Heart right ventricle (tissue), 16 donors: ENCODE measurements at regions not wholly inside any gene's neighbourhood (a gene's known extent, or its start where the extent isn't known, plus 50 kb on each side); places are given as distances from the start of the nearest gene placed in this dataset.
A peak's percentile ranks its signal among the peaks of the same experiment; 100 is the strongest.

ENCODE experiments used
- ATAC-seq, 8 donors: fragments of 200-7000 bp; cut with Tn5 transposase; one replicate each; pipeline ENCODE4 v1.9.1; 2020; ENCODE audit warnings: mild to moderate bottlenecking in 8 of 8, moderate library complexity in 8 of 8, moderate number of reproducible peaks in 1 of 8
- DNase-seq, 2 donors: peaks; one replicate each; pipeline ENCODE4 v3.0.0-alpha.2; 2020
- H3K27ac ChIP-seq, 10 donors: fragments of 200-600 bp; sonication (generic) in 2 of 10; one replicate each; pipeline versions ENCODE4 v1.5.0 to v1.8.0; 2020 to 2022; ENCODE audit warnings: mild to moderate bottlenecking in 3 of 10
- H3K27me3 ChIP-seq, 7 donors: fragments of 200-600 bp; one replicate each; pipeline ENCODE4 v1.8.0; 2021 to 2022; ENCODE audit warnings: mild to moderate bottlenecking in 2 of 7
- H3K36me3 ChIP-seq, 9 donors: fragments of 200-600 bp; sonication (generic) in 1 of 9; one replicate each; pipeline versions ENCODE4 v1.5.0 to v1.8.0; 2020 to 2022; ENCODE audit warnings: mild to moderate bottlenecking in 2 of 9
- H3K4me1 ChIP-seq, 9 donors: fragments of 200-600 bp; sonication (generic) in 1 of 9; one replicate each; pipeline versions ENCODE4 v1.5.0 to v1.8.0; 2020 to 2022; ENCODE audit warnings: mild to moderate bottlenecking in 4 of 9
- H3K4me3 ChIP-seq, 10 donors: fragments of 200-600 bp; sonication (generic) in 2 of 10; one replicate each; pipeline versions ENCODE4 v1.5.0 to v1.8.0; 2020 to 2022; ENCODE audit warnings: mild to moderate bottlenecking in 7 of 10, moderate library complexity in 2 of 10
- H3K9me3 ChIP-seq, 11 donors: fragments of 200-600 bp in 10 of 11; sonication (generic) in 2 of 11; one replicate each; pipeline versions ENCODE4 v1.5.0 to v1.8.0; 2013 to 2022; ENCODE audit warnings: mild to moderate bottlenecking in 2 of 11, control low read depth in 1 of 11, moderate library complexity in 1 of 11
- WGBS, 2 donors: extraction: QIAGEN DNeasy Blood & Tissue Kit; methylation state at CpG; one replicate each; pipeline ENCODE4 v1.1.7; 2013; ENCODE audit warnings: inconsistent platforms in 1 of 2; 5-methylcytosine and 5-hydroxymethylcytosine counted together
- intact Hi-C, 10 donors: fragments of 100-400 bp; cut with DNase I; formaldehyde crosslinking; loops; one replicate each; pipeline versions ENCODE4 v1.11.1 to v1.14.2; 2022
- TF ChIP-seq, protein P1 (sequence below), 9 donors: fragments of 200-600 bp; sonication (generic) in 2 of 9; IDR thresholded peaks; one replicate each; pipeline versions ENCODE4 v1.5.0 to v1.8.0; 2021 to 2022; ENCODE audit warnings: antibody characterized with exemption in 9 of 9, mild to moderate bottlenecking in 5 of 9, moderate library complexity in 1 of 9
- donor health status: Arrhythmogenic right ventricular cardiomyopathy.
- donor health status: ischemic (EF 13 %, LVEDD 7.1; RV severe dilation, severe dysfunction).
- donor health status: healthy with polysubstance abuse.
- donor health status: DM: no; HTN: yes; CAD: no.
- donor health status: DM: no; HTN: no; CAD: no.
- donor health status: ischemic (EF 25% LVEDD 6.9; RV normal size, moderate dysfunction).
- donor health status: ischemic (EF 25% LVEDD 5.7; RV mildly dilated, moderate dysfunction).
- donor health status: healthy.
- donor health status: DM: yes; HTN: yes; CAD: no.
- donor health status: Ischemic cardiomyopathy.
- donor health status: ischemic (EF 35%, LVEDD 5.7; RV mildly dilated, moderate dysfunction).
- donor health status: nonischemic (EF 11% LVEDD 7.7; RV severe dilation, severe dysfunction).
- donor health status: DM: yes; HTN: yes; CAD: no.
- donor health status: PGD.
- donor health status: ischemic (EF 29% LVEDD 5.4; RV normal size, mild dysfunction).
- donor health status: nonischemic (EF 23%, LVEDD 6.1; RV moderate dilation, normal function).

DNA sequence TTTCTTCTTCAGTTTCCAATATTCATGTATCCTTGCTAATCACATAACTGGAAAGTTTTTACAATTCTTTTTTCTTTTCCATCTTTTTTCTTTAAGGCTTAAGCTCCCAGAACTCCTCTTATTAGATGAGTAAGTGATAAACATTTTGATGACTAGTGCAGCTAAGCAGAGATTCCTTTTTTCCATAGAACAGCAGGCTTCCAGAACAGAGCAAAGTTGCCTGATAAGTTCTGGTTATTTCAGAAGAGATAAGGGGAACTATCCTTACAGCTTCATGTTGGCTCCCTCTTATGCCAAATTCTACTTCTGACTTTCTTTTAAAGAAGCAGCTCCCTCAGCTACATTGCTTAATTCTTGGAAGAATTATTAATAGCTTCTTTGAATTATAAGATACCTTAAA, 194.7 kb upstream of the FAR2 start:
- DNase-seq (no peak), ATAC-seq (no peak)
- Histone ChIP-seq H3K9me3 (no peaks in the 10 kb centered on the region), H3K36me3 (no peaks in the 10 kb centered on the region), H3K4me1 (peaks cover 0 to 33% (median 12%) of the 10 kb centered on the region in 9 donors), H3K27ac (no peak overlapping the region), H3K4me3 (no peak overlapping the region), H3K27me3 (no peaks in the 10 kb centered on the region)
- intact Hi-C loops, result no loop called here
- TF ChIP-seq, protein P1, sequence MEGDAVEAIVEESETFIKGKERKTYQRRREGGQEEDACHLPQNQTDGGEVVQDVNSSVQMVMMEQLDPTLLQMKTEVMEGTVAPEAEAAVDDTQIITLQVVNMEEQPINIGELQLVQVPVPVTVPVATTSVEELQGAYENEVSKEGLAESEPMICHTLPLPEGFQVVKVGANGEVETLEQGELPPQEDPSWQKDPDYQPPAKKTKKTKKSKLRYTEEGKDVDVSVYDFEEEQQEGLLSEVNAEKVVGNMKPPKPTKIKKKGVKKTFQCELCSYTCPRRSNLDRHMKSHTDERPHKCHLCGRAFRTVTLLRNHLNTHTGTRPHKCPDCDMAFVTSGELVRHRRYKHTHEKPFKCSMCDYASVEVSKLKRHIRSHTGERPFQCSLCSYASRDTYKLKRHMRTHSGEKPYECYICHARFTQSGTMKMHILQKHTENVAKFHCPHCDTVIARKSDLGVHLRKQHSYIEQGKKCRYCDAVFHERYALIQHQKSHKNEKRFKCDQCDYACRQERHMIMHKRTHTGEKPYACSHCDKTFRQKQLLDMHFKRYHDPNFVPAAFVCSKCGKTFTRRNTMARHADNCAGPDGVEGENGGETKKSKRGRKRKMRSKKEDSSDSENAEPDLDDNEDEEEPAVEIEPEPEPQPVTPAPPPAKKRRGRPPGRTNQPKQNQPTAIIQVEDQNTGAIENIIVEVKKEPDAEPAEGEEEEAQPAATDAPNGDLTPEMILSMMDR (IDR thresholded peaks at IDR 0.05), result no peak

DNA sequence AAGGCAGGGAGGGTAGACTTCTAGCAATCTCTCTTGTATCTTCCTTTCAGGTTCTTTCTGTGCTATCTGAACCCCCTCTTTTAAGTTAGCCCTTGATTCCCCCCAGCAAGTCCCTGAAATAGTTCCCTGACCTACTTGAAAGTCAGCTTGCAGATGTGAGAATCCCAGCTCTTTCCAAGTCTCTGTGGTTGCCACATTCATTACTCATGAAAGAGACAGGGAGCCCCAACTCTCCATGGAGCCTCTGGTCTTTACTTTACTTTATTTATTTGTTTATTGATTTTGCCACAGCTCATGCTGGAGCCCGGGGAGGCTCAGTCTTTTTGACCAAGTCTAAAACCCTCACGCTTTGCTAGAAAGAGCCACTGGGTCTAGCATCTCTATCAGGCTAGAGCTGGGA, 193.6 kb upstream of the FAR2 start:
- no peaks in the 10 kb centered on the region for H3K9me3 ChIP-seq
- H3K27me3 ChIP-seq, result no peaks in the 10 kb centered on the region
- H3K4me1 ChIP-seq, result peaks cover 0 to 34% (median 12%) of the 10 kb centered on the region in 9 donors
- no peak overlapping the region for H3K27ac ChIP-seq
- no peak overlapping the region for H3K4me3 ChIP-seq
- ATAC-seq, result no peak
- intact Hi-C loops, result no loop called here
- no peaks in the 10 kb centered on the region for H3K36me3 ChIP-seq
- DNase-seq, result no peak
- TF ChIP-seq, protein P1 (IDR thresholded peaks at IDR 0.05), result no peak
- WGBS, 2 donors, result 78 to 83% methylated on average over 2 of the region's 2 CpGs

DNA sequence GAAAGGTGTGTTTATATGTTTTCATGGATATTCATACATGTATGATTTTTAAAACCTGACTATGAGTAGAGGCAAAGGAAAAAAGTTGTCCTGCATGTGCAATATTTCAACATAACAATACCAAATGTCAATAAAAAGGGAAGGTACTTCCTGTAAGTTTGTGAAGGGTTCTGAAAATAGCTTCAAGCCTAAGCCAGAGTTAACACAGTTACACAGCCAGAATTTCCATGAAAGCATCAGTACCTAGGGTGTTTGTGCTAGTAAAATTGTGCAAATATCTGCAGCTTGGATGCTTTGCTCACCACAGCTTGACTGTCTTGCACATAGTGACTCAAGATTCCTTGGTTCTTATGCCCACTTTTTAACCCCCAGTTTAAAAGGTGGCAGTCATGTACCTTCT, 193.1 kb upstream of the FAR2 start:
- ATAC-seq (no peak), DNase-seq (no peak)
- Histone ChIP-seq H3K27me3 (no peaks in the 10 kb centered on the region), H3K27ac (no peak overlapping the region), H3K9me3 (no peaks in the 10 kb centered on the region), H3K36me3 (no peaks in the 10 kb centered on the region), H3K4me1 (peaks cover 0 to 34% (median 12%) of the 10 kb centered on the region in 9 donors), H3K4me3 (no peak overlapping the region)
- intact Hi-C loops, result no loop called here
- TF ChIP-seq, protein P1 (IDR thresholded peaks at IDR 0.05), result no peak

DNA sequence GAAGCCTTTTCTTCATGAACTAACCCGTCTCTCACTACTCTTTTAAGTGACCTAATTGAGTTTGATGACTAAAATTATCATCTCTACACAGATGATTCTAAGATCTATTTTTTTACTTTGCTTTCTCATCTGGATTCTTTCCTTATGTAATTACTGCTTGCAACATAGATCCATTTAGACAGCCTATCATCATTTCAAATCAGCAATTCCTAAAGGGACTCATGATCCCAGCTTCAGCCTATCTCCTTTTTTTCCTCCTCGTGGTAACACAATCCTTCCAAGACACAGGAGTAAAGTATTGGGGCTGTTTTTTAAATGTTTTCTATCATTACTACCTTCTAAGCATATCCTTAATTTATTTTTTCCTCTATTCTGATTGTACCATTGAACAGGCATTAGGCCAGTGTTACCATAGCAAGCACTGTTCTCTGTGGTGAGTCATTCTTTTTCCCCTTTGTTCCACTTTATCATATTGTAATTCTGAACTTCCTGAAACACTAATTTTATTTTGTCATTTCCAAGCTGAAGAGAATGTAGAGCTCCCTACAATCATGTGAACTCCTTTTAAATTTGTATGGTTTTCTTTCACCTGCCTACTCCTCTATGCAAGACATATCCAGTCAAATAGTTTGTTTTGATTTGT, 190.4 kb upstream of the FAR2 start:
- no peaks in the 10 kb centered on the region for H3K36me3 ChIP-seq
- no peak overlapping the region for H3K4me3 ChIP-seq
- intact Hi-C loops, result no loop called here
- TF ChIP-seq, protein P1 (IDR thresholded peaks at IDR 0.05), result no peak
- peaks cover 0 to 56% (median 20%) of the 10 kb centered on the region in 9 donors for H3K4me1 ChIP-seq
- 62 to 66% methylated on average over 2 of the region's 2 CpGs for WGBS, 2 donors
- DNase-seq (no peak), ATAC-seq (peak in 6 of 8 donors; percentile 33 to 77 (median 50))
- peak overlapping the region in 5 of 10 donors; percentile 23 to 56 (median 33) for H3K27ac ChIP-seq
- H3K27me3 ChIP-seq, result no peaks in the 10 kb centered on the region
- H3K9me3 ChIP-seq, result no peaks in the 10 kb centered on the region
